ENCODE measurements at regions not wholly inside any gene's neighbourhood (a gene's known extent, or its start where the extent isn't known, plus 50 kb on each side); places are given as distances from the start of the nearest gene placed in this dataset.
"Not testable (repeated sequence)": the region's sequence is repeated elsewhere in the genome, so short reads cannot be mapped to it uniquely, and the experiment has no call there.

DNA sequence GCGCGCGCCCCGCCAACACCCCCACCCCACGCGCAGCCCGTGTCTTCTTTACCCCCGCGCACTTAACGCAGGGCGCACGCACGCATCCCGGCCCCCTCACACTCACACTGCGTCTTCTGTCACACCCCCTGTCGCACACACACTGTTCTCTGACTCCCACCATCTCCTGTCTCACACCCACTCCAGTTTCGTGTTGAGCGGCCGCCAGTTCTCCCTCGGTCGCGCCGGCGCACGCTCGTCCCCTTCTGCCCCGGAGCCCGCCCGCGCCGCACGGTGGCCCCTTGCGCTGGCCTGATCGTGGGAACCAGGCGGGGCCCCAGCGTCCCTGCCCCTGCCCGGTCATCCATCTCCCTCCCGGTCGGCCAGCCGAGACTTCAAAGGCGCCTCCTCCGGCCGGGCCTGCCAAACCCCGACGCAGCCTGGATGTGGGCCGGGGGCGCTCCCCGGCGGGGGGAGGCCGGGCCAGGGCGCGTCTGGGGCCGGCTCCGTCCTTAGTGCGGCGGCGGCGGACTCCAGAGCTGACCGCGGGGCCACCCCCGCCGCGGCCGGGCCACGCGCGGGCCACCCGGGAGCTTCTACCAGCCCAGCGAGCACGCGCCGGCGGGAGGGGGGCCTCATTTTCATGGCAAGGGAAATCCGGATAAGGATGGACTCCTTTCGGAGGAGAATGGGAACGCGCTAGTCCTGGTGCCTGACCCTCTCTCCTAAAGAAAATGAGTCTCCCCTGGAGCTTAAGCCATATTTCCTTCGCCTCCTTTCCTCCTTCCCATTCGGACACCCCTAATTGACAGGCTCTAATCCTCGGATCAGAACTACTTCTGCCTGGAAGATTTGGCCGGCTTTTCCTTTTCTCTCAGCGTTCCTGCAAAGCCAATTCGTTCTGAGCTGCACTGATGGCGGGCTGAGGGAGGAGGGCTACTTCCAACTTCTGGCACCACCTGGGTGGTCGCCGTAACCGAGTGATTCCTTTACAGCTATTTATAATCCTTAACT is 82.0 kb upstream of the HMGA2 start:
- Mint-ChIP-seq H3K4me1 (peaks cover 14% of the 10 kb centered on the region), H3K27ac (no peak overlapping the region), H3K36me3 (no peaks in the 10 kb centered on the region), H3K9me3 (peaks cover 2% of the 10 kb centered on the region), H3K4me3 (peak overlapping the region; percentile 74), H3K27me3 (peaks cover 32% of the 10 kb centered on the region)
- DNase-seq = peak; percentile 26

DNA sequence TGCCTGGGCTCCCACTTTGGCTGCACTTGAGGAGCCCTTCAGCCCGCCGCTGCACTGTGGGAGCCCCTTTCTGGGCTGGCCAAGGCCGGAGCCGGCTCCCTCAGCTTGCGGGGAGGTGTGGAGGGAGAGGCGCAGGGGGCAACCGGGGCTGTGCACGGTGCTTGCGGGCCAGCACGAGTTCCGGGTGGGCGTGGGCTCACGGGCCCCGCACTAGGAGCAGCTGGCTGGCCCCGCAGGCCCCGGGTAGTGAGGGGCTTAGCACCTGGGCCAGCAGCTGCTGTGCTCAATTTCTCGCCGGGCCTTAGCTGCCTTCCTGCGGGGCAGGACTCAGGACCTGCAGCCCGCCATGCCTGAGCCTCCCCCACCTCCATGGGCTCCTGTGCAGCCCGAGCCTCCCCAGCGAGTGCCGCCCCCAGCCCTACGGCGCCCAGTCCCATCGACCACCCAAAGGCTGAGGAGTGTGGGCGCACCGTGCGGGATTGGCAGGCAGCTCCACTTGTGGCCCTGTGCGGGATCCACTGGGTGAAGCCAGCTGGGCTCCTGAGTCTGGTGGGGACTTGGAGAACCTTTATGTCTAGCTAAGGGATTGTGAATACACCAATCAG is 79.9 kb upstream of the HMGA2 start:
- not testable (repeated sequence) for H3K36me3 Mint-ChIP-seq, H3K4me3 Mint-ChIP-seq, H3K9me3 Mint-ChIP-seq, H3K27ac Mint-ChIP-seq, DNase-seq
- Mint-ChIP-seq H3K4me1 (peaks cover 14% of the 10 kb centered on the region), H3K27me3 (peaks cover 41% of the 10 kb centered on the region)

DNA sequence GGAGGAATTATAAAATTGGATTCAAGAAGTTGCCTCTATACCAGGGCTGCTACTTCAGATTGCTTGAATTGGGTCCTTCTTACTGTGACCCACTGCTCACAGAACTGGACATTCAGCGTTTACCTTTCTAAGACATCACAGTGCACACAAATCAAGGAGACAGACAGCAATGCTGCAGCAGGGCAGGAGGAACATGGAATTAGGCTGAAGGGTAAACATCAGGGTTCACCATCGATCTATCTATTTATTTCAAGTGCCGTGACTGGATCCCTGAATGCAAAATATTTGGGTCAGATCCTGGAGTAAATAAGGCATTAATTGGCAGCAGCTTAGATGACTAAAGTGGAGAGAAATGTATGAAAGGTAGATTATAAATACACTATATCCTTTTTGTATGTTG is 76.9 kb upstream of the HMGA2 start:
- no peak for DNase-seq
- Mint-ChIP-seq H3K27ac (no peak overlapping the region), H3K27me3 (peaks cover 41% of the 10 kb centered on the region), H3K4me3 (no peak overlapping the region), H3K4me1 (no peaks in the 10 kb centered on the region), H3K9me3 (no peaks in the 10 kb centered on the region), H3K36me3 (no peaks in the 10 kb centered on the region)

DNA sequence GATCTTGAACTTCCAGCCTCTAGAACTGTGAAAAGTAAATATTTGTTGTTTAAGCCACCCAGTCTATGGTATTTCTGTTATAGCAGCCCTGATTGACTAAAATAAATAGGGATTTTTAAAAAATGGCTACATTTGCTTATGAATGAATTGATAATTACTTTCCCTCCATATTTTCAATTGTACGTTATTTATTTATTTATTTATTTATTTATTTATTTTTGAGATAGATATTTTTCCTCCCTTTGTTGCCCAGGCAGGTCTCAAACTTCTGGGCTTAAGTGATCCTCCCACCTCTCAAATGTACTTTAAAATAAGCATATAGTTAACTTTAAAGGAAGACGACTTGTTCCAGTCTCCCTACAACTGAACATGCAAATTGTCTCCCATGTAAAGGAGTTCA is 76.0 kb upstream of the HMGA2 start:
- Mint-ChIP-seq H3K9me3 (no peaks in the 10 kb centered on the region), H3K27me3 (peaks cover 33% of the 10 kb centered on the region), H3K27ac (no peak overlapping the region), H3K4me1 (no peaks in the 10 kb centered on the region), H3K36me3 (no peaks in the 10 kb centered on the region), H3K4me3 (no peak overlapping the region)
- DNase-seq = no peak

DNA sequence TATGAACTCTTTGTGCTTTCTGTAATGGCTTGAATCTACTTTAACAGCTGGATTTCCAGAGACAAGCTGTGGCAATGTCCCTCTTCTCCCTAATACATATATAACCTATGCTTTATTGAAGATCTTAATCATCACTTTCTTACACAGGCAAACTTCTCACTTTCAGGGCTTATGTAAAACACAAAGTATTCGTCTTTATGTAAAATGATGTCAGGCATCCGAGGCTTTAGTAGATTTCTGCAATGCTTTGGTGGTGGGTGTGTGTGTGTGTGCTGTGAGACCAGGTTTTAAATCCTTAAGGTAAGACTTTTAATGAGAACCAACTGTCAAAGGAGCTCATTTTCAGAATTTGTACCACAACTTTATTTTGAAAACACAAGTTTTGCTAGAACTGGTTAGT is 70.0 kb upstream of the HMGA2 start:
- H3K4me3 Mint-ChIP-seq = no peak overlapping the region
- no peak overlapping the region for H3K27ac Mint-ChIP-seq
- no peak for DNase-seq
- no peaks in the 10 kb centered on the region for H3K36me3 Mint-ChIP-seq
- peaks cover 12% of the 10 kb centered on the region for H3K4me1 Mint-ChIP-seq
- no peaks in the 10 kb centered on the region for H3K9me3 Mint-ChIP-seq
- H3K27me3 Mint-ChIP-seq = peaks cover 32% of the 10 kb centered on the region

DNA sequence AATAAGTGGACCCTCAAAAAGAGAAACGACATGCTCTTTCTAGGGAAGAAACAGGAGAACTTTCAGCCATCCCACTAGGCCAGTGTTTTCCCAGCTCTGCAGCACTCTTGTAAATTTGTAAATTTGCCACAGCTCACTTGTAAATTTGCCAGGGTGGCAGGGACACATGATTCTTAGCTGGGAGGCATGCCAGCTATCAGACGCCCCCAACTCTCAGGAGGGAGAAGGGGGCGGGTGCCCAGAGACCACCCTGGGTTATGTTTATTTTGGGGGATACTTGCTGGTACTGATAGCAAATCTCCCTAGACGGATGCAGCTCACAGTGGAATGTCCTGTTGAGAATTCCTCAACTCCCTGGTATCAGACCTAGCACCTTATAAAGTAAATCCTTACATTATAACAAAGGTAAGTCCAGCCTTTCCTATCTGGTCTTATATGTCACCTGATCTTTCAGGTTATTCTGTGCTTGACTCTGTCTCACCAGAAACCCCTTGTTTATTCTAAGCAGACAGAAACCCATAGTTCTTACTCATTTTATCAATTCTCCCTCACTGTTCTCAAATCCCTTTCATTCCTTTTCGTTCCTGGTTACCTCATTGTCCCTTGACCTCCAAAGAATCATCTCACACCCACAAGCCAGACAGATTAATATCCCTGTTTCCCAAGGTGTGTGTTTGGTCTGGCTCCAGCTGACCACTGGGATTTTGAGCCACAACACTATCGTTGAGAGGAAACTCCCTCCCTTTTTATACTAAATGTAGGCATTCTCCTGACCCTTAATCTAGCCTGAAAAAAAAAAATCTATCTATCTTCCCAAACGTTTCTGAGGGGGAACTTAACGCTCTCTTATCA is 69.3 kb upstream of the HMGA2 start:
- Mint-ChIP-seq H3K9me3 (no peaks in the 10 kb centered on the region), H3K4me3 (no peak overlapping the region), H3K27me3 (peaks cover 31% of the 10 kb centered on the region), H3K4me1 (peaks cover 12% of the 10 kb centered on the region), H3K27ac (no peak overlapping the region), H3K36me3 (no peaks in the 10 kb centered on the region)
- DNase-seq = no peak

DNA sequence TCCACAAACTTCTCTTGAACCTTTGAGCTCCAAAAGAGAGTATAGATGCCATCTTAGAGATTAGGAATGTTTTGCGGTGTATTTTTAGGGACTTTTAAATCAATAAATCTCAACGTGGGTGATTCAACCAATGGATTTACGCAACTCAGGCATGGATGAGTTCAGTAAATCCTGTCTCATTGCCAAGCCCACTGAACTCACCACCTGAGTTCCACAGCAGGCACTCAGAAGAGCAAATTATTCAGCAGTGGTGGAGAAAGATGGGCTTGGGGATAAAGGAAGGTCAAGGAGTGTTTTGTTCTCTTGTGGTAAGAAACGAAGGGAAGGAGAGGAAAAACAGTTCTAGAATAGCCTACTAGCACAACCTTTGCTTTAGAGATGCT is 68.7 kb upstream of the HMGA2 start:
- no peak for DNase-seq
- Mint-ChIP-seq H3K27ac (no peak overlapping the region), H3K4me3 (no peak overlapping the region), H3K27me3 (peaks cover 37% of the 10 kb centered on the region), H3K9me3 (no peaks in the 10 kb centered on the region), H3K4me1 (peaks cover 12% of the 10 kb centered on the region), H3K36me3 (no peaks in the 10 kb centered on the region)

DNA sequence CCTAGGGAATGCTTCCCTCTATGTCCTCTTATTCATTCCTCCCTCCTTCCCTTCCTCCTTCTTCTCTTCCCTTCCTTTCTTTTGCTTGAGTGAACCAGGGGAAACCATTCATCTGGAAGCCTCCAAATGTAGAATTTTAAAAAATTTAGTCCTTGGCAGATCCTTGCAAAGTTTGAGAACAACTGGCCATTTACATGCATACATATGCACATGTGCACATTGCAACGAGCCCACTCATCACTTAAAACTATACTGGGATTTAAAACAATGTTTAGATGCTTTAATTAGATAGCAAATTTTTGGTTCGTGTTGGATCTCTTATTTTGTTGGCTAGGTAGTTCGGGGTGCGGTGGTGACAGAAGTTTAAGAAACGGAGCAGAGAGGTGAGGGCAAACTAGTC is 68.0 kb upstream of the HMGA2 start:
- H3K4me1 Mint-ChIP-seq = peaks cover 12% of the 10 kb centered on the region
- H3K27ac Mint-ChIP-seq = no peak overlapping the region
- H3K4me3 Mint-ChIP-seq = no peak overlapping the region
- H3K9me3 Mint-ChIP-seq = no peaks in the 10 kb centered on the region
- no peak for DNase-seq
- peaks cover 42% of the 10 kb centered on the region for H3K27me3 Mint-ChIP-seq
- no peaks in the 10 kb centered on the region for H3K36me3 Mint-ChIP-seq

DNA sequence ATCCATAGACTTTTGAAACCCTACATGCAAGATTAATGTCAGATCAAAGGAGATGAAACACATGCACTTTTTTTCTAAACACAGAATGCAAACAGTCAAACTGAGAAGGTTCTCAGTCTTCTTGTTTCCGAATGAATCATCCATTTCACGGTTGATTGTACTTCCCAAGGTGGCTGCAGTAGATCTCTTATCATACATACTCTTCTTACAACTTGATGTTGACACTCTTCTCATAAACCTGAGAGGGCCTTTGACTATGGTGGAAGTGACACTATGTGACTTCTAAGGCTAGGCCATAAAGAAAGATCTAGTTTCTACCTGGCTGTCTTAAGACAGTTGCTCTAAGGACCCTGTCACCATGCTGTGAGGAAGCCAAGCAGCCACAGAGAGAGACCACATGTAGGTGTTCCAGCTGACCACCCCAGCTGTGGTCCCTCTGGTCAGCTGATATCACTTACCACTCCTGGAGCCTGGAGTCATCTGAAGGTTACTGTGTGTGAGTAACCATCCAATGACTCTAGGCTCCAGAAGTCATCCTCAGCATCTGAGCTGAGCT is 67.2 kb upstream of the HMGA2 start:
- DNase-seq = peak; percentile 23
- Mint-ChIP-seq H3K4me1 (peaks cover 12% of the 10 kb centered on the region), H3K4me3 (no peak overlapping the region), H3K9me3 (no peaks in the 10 kb centered on the region), H3K27ac (no peak overlapping the region), H3K36me3 (no peaks in the 10 kb centered on the region), H3K27me3 (peaks cover 44% of the 10 kb centered on the region)

DNA sequence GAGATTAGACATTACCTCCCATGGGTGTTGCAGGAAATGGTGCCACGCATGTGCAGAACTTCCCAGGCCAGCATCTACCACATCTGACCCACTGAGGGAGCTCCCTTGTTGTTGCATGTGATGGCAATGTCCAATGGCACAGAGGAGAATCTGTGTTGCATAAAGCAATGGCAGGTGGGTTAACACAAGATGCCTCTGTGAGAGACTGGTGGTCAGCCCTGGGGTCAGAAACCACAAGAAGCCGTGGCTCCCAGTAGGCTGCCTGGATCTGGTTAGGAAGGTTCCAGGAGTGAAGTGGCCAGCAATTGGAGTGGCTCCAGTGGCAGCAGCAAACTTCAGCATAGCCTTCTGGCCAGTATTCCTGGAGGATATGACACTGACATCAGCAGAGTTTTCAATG is 65.9 kb upstream of the HMGA2 start:
- H3K9me3 Mint-ChIP-seq = no peaks in the 10 kb centered on the region
- no peaks in the 10 kb centered on the region for H3K36me3 Mint-ChIP-seq
- H3K4me3 Mint-ChIP-seq = no peak overlapping the region
- H3K27me3 Mint-ChIP-seq = peaks cover 44% of the 10 kb centered on the region
- peaks cover 12% of the 10 kb centered on the region for H3K4me1 Mint-ChIP-seq
- DNase-seq = no peak
- H3K27ac Mint-ChIP-seq = no peak overlapping the region

DNA sequence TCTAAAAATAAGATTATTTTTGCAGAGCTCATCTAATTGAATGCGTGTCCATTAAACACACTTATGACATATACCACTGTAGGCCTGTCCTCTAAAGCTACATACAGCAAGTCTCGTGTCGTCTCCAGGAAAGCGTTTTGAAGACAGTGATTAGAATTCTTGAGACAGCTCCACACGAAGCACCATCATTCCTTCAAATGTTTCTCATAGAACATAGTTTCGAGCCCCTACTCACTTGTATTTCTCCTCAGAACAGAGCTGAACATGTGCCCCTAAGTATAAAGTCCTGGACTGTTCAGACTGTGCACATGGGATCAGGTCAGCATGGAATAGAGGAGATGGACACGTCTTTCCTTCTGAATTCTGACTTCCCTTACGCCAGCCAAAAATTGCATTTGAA is 64.5 kb upstream of the HMGA2 start:
- Mint-ChIP-seq H3K4me1 (peaks cover 12% of the 10 kb centered on the region), H3K4me3 (no peak overlapping the region), H3K27ac (no peak overlapping the region), H3K27me3 (peaks cover 39% of the 10 kb centered on the region), H3K9me3 (no peaks in the 10 kb centered on the region), H3K36me3 (no peaks in the 10 kb centered on the region)
- DNase-seq = no peak

DNA sequence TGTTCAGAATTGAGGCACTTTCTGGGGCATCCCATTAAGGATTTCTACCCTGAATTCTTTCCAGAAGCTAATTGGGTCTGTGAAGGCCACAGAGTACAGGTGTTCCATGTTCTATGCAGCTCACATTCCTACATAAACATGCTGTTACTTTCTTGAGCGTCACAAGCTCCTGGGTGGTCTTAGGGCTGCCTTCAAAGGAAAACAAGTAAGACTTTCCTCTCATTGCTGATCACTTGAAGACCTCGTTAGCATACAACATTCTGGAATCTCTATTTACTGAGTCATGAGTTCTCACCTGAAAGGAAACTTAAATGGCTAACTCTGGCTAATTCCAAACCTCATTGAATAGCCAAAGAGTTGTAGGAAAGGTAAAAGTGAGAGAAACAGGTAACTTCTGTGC is 63.0 kb upstream of the HMGA2 start:
- no peak for DNase-seq
- Mint-ChIP-seq H3K4me3 (no peak overlapping the region), H3K4me1 (peaks cover 10% of the 10 kb centered on the region), H3K27me3 (peaks cover 27% of the 10 kb centered on the region), H3K27ac (no peak overlapping the region), H3K9me3 (no peaks in the 10 kb centered on the region), H3K36me3 (no peaks in the 10 kb centered on the region)

DNA sequence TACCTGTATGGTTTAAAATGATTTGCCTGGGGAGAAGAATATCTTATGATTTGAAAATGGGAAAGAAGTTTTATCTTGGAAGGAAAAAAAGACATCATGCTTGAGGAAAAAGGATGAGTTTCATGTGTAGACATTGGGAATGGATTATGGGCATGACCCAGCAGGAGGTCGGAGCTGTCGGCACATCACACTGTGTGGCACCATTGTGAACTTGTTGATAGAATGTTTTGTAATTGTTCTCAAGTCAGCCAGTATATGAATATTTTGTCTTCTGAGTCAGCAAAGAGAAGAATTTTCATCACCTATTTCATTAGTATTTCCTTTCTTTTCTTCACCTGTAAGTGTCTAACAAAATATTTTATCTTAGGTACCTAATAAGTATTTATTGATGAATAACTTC is 60.0 kb upstream of the HMGA2 start:
- no peak overlapping the region for H3K4me3 Mint-ChIP-seq
- H3K4me1 Mint-ChIP-seq = no peaks in the 10 kb centered on the region
- H3K36me3 Mint-ChIP-seq = no peaks in the 10 kb centered on the region
- H3K27ac Mint-ChIP-seq = no peak overlapping the region
- H3K27me3 Mint-ChIP-seq = peaks cover 35% of the 10 kb centered on the region
- DNase-seq = no peak
- H3K9me3 Mint-ChIP-seq = no peaks in the 10 kb centered on the region

DNA sequence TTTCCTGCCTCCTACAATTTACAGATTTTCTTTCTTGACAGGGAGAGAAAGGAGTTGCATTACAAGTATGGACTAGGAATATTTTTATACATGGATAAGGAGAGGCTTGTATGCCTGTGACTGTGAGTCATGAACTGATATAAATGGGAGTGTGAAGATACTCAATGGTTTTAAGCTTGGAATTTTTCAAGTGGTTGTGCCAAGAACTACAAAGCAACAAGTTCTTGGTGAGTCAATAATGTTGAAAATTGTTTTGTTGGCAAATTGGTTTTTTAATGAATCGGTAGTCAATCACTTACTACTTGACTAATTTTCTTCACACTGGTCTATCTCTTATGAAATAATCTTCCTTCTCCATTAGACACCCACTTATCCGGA is 58.9 kb upstream of the HMGA2 start:
- no peak overlapping the region for H3K4me3 Mint-ChIP-seq
- no peak overlapping the region for H3K27ac Mint-ChIP-seq
- H3K9me3 Mint-ChIP-seq = no peaks in the 10 kb centered on the region
- peaks cover 29% of the 10 kb centered on the region for H3K27me3 Mint-ChIP-seq
- no peaks in the 10 kb centered on the region for H3K36me3 Mint-ChIP-seq
- H3K4me1 Mint-ChIP-seq = no peaks in the 10 kb centered on the region
- DNase-seq = no peak

DNA sequence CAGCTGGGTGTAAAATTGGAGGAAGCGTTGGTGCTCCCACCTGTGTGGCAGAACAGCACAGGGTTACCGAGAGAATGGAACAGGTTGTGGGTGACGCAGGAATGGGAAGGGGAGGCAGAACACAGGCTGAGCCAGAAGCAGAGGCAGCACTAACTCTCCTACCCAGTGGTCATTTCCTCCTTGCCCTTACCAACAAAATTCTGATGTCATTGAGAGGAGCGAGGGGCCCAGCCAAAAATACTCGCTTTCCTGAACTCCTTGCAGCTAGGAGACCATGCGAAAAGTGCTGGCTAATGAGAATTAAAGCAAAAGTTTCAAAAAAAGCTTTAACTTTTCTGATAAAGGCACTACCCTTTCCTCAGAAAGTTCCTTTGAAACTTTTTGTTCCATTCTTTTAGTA is 54.4 kb upstream of the HMGA2 start:
- DNase-seq = no peak
- H3K36me3 Mint-ChIP-seq = no peaks in the 10 kb centered on the region
- peaks cover 25% of the 10 kb centered on the region for H3K27me3 Mint-ChIP-seq
- no peak overlapping the region for H3K4me3 Mint-ChIP-seq
- no peaks in the 10 kb centered on the region for H3K4me1 Mint-ChIP-seq
- no peak overlapping the region for H3K27ac Mint-ChIP-seq
- no peaks in the 10 kb centered on the region for H3K9me3 Mint-ChIP-seq

All from activated naive CD8-positive, alpha-beta T cell treated with anti-CD3 and anti-CD28 coated beads for 36 hours (primary cell).